Vagina (tissue), 2 donors: ENCODE measurements at regions not wholly inside any gene's neighbourhood (a gene's known extent, or its start where the extent isn't known, plus 50 kb on each side); places are given as distances from the start of the nearest gene placed in this dataset.

Experiments used
- DNase-seq, 2 donors: peaks; one replicate each; pipeline ENCODE4 v3.0.0-alpha.2; 2017; ENCODE audit errors: extremely low spot score in 2 of 2
- H3K27ac ChIP-seq: fragments of 200-600 bp; sonication (generic); one replicate; pipeline ENCODE4 v1.5.1; 2019
- H3K27me3 ChIP-seq: fragments of 200-600 bp; sonication (generic); one replicate; pipeline ENCODE4 v1.5.1; 2019
- H3K36me3 ChIP-seq, 2 donors: fragments of 200-600 bp; sonication (generic); one replicate each; pipeline ENCODE4 v1.5.1; 2017 to 2019
- H3K4me1 ChIP-seq: fragments of 200-600 bp; sonication (generic); one replicate; pipeline ENCODE4 v1.5.1; 2019
- H3K4me3 ChIP-seq, 2 donors: fragments of 200-600 bp; sonication (generic); 1 replicate in 1 of 2; 2 replicates in 1 of 2; pipeline ENCODE4 v1.5.1; 2016 to 2019
- H3K9me3 ChIP-seq: fragments of 200-600 bp; sonication (generic); one replicate; pipeline ENCODE4 v1.5.1; 2019
- POLR2A ChIP-seq, 2 donors: fragments of 450-650 bp; IDR thresholded peaks; one replicate each; pipeline ENCODE4 v1.6.1; 2017; ENCODE audit warnings: antibody characterized with exemption in 2 of 2, mild to moderate bottlenecking in 2 of 2, moderate library complexity in 2 of 2
- POLR2AphosphoS5 ChIP-seq, 2 donors: sonication (generic); formaldehyde crosslinking; IDR thresholded peaks; one replicate each; pipeline ENCODE4 v1.9.0; 2017; ENCODE audit warnings: antibody characterized with exemption in 2 of 2, mild to moderate bottlenecking in 2 of 2, low read depth in 1 of 2; ENCODE audit not compliant: insufficient read depth in 1 of 2
- intact Hi-C: fragments of 100-400 bp; cut with DNase I; formaldehyde crosslinking; loops from one replicate; pipeline ENCODE4 v1.15.1; 2023
- TF ChIP-seq, protein P1 (sequence below), 3 experiments: fragments of 450-650 bp in 2 of 3; fragments of 200-600 bp in 1 of 3; sonication (generic) in 1 of 3; IDR thresholded peaks; one replicate each; pipeline ENCODE4 v1.5.1; 2017 to 2019; ENCODE audit warnings: antibody characterized with exemption in 3 of 3, mild to moderate bottlenecking in 2 of 3, moderate library complexity in 2 of 3

- Histone ChIP-seq H3K9me3 (no peaks in the 10 kb centered on the region), H3K27ac (no peak overlapping the region), H3K36me3 (no peaks in the 10 kb centered on the region), H3K4me3 (no peak overlapping the region), H3K4me1 (no peaks in the 10 kb centered on the region), H3K27me3 (no peaks in the 10 kb centered on the region)
- TF ChIP-seq POLR2A (IDR thresholded peaks at IDR 0.05), result no peak
- TF ChIP-seq POLR2AphosphoS5 (IDR thresholded peaks at IDR 0.05; ENCODE audit: insufficient read depth in 1 of 2, low read depth in 1 of 2), result no peak
- TF ChIP-seq, protein P1, sequence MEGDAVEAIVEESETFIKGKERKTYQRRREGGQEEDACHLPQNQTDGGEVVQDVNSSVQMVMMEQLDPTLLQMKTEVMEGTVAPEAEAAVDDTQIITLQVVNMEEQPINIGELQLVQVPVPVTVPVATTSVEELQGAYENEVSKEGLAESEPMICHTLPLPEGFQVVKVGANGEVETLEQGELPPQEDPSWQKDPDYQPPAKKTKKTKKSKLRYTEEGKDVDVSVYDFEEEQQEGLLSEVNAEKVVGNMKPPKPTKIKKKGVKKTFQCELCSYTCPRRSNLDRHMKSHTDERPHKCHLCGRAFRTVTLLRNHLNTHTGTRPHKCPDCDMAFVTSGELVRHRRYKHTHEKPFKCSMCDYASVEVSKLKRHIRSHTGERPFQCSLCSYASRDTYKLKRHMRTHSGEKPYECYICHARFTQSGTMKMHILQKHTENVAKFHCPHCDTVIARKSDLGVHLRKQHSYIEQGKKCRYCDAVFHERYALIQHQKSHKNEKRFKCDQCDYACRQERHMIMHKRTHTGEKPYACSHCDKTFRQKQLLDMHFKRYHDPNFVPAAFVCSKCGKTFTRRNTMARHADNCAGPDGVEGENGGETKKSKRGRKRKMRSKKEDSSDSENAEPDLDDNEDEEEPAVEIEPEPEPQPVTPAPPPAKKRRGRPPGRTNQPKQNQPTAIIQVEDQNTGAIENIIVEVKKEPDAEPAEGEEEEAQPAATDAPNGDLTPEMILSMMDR (IDR thresholded peaks at IDR 0.05), result no peak
- DNase-seq, result no peak
- intact Hi-C loops, result no loop called here
Observed at GRCh38 chr4:19631814-19632213, 619.9 kb upstream of the SLIT2 start.

GRCh38 chr4:19623866-19624265, 627.8 kb upstream of the SLIT2 start:
- H3K9me3 ChIP-seq, result no peaks in the 10 kb centered on the region
- no peak for DNase-seq
- TF ChIP-seq POLR2AphosphoS5 (IDR thresholded peaks at IDR 0.05; ENCODE audit: insufficient read depth in 1 of 2, low read depth in 1 of 2) (no peak), POLR2A (IDR thresholded peaks at IDR 0.05) (no peak)
- TF ChIP-seq, protein P1 (IDR thresholded peaks at IDR 0.05), result no peak
- no peak overlapping the region for H3K4me3 ChIP-seq
- no peaks in the 10 kb centered on the region for H3K36me3 ChIP-seq
- no peaks in the 10 kb centered on the region for H3K27me3 ChIP-seq
- H3K27ac ChIP-seq, result no peak overlapping the region
- intact Hi-C loops, result no loop called here
- H3K4me1 ChIP-seq, result no peaks in the 10 kb centered on the region

- no peaks in the 10 kb centered on the region for H3K36me3 ChIP-seq
- H3K4me3 ChIP-seq, result no peak overlapping the region
- H3K4me1 ChIP-seq, result no peaks in the 10 kb centered on the region
- no peak overlapping the region for H3K27ac ChIP-seq
- intact Hi-C loops, result no loop called here
- TF ChIP-seq POLR2A (IDR thresholded peaks at IDR 0.05), result no peak
- TF ChIP-seq, protein P1 (IDR thresholded peaks at IDR 0.05), result no peak
- TF ChIP-seq POLR2AphosphoS5 (IDR thresholded peaks at IDR 0.05; ENCODE audit: insufficient read depth in 1 of 2, low read depth in 1 of 2), result no peak
- H3K27me3 ChIP-seq, result no peaks in the 10 kb centered on the region
- DNase-seq, result no peak
- H3K9me3 ChIP-seq, result no peaks in the 10 kb centered on the region
Observed at GRCh38 chr4:19615086-19615689, 636.5 kb upstream of the SLIT2 start.

DNA sequence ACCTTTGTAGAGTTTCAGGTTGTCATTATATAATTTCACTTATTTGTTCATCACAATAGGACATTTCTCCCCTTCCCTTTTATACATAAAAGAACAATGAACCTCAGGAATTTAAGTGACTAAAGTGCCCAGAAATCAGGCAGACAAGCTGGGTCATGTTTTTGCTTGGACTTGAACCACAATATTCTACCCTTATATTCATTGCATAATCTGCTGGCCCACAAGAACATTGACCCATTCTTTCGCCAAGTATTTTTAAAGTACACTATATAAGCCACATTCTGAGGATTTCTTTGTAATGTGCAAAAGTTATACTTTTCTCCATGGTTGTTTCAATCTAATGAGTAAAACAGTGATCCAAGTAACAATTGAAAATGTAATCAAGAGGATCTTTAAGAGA, 637.5 kb upstream of the SLIT2 start:
- no peaks in the 10 kb centered on the region for H3K27me3 ChIP-seq
- no peaks in the 10 kb centered on the region for H3K36me3 ChIP-seq
- H3K4me1 ChIP-seq, result no peaks in the 10 kb centered on the region
- H3K4me3 ChIP-seq, result no peak overlapping the region
- intact Hi-C loops, result no loop called here
- no peak overlapping the region for H3K27ac ChIP-seq
- TF ChIP-seq, protein P1 (IDR thresholded peaks at IDR 0.05), result no peak
- TF ChIP-seq POLR2A (IDR thresholded peaks at IDR 0.05) (no peak), POLR2AphosphoS5 (IDR thresholded peaks at IDR 0.05; ENCODE audit: insufficient read depth in 1 of 2, low read depth in 1 of 2) (no peak)
- no peaks in the 10 kb centered on the region for H3K9me3 ChIP-seq
- DNase-seq, result no peak

- TF ChIP-seq, protein P1 (IDR thresholded peaks at IDR 0.05), result no peak
- TF ChIP-seq POLR2AphosphoS5 (IDR thresholded peaks at IDR 0.05; ENCODE audit: insufficient read depth in 1 of 2, low read depth in 1 of 2) (no peak), POLR2A (IDR thresholded peaks at IDR 0.05) (no peak)
- DNase-seq, result no peak
- H3K27me3 ChIP-seq, result no peaks in the 10 kb centered on the region
- H3K4me3 ChIP-seq, result no peak overlapping the region
- intact Hi-C loops, result no loop called here
- H3K9me3 ChIP-seq, result no peaks in the 10 kb centered on the region
- H3K4me1 ChIP-seq, result no peaks in the 10 kb centered on the region
- no peak overlapping the region for H3K27ac ChIP-seq
- H3K36me3 ChIP-seq, result no peaks in the 10 kb centered on the region
Observed at GRCh38 chr4:19596342-19596741, 655.4 kb upstream of the SLIT2 start.
